DND-41 (cell line): ENCODE measurements at regions not wholly inside any gene's neighbourhood (a gene's known extent, or its start where the extent isn't known, plus 50 kb on each side); places are given as distances from the start of the nearest gene placed in this dataset.

Source experiments
- EZH2 ChIP-seq: IDR thresholded peaks from 3 replicates; pipeline ENCODE4 v1.6.1; 2012; ENCODE audit warnings: borderline replicate concordance, low read depth, mild to moderate bottlenecking, moderate library complexity, low read length, inconsistent platforms; ENCODE audit not compliant: severe bottlenecking
- TF ChIP-seq, protein P1 (sequence below): IDR thresholded peaks from 2 replicates; pipeline ENCODE4 v1.5.1; 2012; ENCODE audit warnings: borderline replicate concordance, low read length, moderate library complexity, mild to moderate bottlenecking; ENCODE audit not compliant: poor library complexity, severe bottlenecking; ENCODE audit errors: extremely low read depth

DNA sequence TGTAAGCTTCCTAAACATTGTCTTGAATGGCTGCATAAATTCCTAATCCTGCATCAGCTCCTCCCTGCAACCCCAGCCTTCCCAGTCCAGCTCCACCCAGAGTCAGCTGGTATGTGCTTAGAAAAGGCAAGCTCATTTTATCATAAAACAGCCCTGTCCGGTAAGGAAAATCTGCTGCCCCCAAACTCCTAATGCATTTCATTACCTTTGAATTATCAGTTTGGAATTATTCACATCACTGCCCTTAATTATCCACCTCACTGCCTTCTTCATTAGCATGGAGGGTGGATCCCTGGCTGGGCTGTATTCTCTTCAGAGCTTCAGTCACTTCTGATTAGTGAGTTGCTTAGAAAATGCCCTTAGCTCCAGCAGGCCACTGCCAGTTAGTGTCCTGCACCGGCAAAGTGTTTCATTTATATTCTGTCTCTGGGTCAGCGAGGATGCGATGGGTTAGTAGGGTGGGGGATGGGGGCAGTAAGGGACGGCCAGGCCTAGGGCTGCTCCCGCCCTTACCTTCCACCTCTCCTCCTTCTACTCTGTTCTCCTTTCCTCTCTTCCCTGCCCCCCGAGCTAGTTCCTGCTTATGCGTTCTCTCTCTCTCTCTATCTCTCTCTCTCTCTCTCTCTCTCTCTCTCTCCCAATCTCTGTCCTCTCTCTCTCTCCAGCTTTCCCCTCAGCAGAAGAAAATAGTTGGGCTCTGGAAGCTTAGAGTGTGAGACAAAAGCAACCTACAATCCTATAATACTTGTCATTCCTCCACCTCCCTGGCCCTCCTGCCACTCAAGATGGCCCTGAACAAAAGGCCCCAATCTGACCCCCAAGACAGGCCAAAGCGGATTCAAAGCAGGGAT is 174.8 kb upstream of the KLF3 start:
- TF ChIP-seq, protein P1, sequence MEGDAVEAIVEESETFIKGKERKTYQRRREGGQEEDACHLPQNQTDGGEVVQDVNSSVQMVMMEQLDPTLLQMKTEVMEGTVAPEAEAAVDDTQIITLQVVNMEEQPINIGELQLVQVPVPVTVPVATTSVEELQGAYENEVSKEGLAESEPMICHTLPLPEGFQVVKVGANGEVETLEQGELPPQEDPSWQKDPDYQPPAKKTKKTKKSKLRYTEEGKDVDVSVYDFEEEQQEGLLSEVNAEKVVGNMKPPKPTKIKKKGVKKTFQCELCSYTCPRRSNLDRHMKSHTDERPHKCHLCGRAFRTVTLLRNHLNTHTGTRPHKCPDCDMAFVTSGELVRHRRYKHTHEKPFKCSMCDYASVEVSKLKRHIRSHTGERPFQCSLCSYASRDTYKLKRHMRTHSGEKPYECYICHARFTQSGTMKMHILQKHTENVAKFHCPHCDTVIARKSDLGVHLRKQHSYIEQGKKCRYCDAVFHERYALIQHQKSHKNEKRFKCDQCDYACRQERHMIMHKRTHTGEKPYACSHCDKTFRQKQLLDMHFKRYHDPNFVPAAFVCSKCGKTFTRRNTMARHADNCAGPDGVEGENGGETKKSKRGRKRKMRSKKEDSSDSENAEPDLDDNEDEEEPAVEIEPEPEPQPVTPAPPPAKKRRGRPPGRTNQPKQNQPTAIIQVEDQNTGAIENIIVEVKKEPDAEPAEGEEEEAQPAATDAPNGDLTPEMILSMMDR, result no peak
- TF ChIP-seq EZH2, result no peak
